ENCODE measurements at regions not wholly inside any gene's neighbourhood (a gene's known extent, or its start where the extent isn't known, plus 50 kb on each side); places are given as distances from the start of the nearest gene placed in this dataset.

DNA sequence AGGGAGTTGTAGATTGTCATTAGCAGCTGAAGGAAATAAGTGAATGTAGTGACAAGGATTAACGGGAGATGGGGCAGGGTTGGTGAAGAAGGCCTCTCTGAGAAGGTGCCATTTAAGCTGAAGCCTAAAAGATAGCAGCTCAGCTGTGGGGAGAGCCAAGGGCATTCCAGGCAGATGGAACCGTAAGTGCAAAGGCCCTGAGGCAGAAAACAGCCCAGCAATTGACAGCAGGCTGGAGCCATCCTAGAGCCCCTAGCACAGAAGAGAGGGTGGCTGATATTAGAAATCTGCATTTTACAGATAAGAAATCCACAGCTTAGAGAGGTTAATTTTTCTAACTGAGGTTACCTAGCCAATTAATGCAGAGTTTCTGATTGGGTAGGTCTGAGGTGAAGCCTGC, 374.5 kb upstream of the PROK2 start:
- Histone ChIP-seq H2BK5ac (ENCODE audit: low read depth, low read length) (no peak overlapping the region), H2BK15ac (ENCODE audit: low read length) (no peak overlapping the region), H3K79me2 (ENCODE audit: control insufficient read depth in 1 of 2, insufficient read depth in 2 of 2, low read length in 2 of 2) (no peaks in the 10 kb centered on the region), H2AK5ac (ENCODE audit: low read depth, low read length) (no peak overlapping the region), H4K5ac (ENCODE audit: insufficient read length, low read depth, low read length) (no peak overlapping the region), H2BK12ac (ENCODE audit: low read depth, low read length) (no peak overlapping the region), H3K4ac (replicated peaks; ENCODE audit: insufficient read length, low read depth, low read length) (no peak overlapping the region), H3K79me1 (ENCODE audit: low read depth, low read length) (no peaks in the 10 kb centered on the region), H3K4me3 (ENCODE audit: extremely low read depth in 1 of 4, insufficient read depth in 2 of 4, low read depth in 3 of 4, low read length in 4 of 4) (no peak overlapping the region), H4K20me1 (replicated peaks in 1 of 2; ENCODE audit: control insufficient read depth in 1 of 2, insufficient read depth in 2 of 2, low read length in 2 of 2) (no peaks in the 10 kb centered on the region), H2BK120ac (replicated peaks; ENCODE audit: low read depth, low read length) (no peak overlapping the region), H3K9me3 (ENCODE audit: insufficient read depth in 2 of 2, low read depth in 1 of 2, low read length in 1 of 2) (peaks cover under 1 to 2% of the 10 kb centered on the region in 2 experiments; a peak in 2 of 4 replicates), H3K9ac (replicated peaks in 1 of 4; ENCODE audit: extremely low read depth in 1 of 4, low read depth in 3 of 4, low read length in 3 of 4) (no peak overlapping the region), H3K18ac (ENCODE audit: extremely low read depth, low read length) (no peak overlapping the region), H3K27ac (ENCODE audit: low read depth, low read length) (no peak overlapping the region), H3K23ac (ENCODE audit: insufficient read length) (no peak overlapping the region), H3K4me1 (replicated peaks in 1 of 4; ENCODE audit: control insufficient read depth in 3 of 4, insufficient read depth in 4 of 4, low read length in 3 of 4) (no peaks in the 10 kb centered on the region), H3K36me3 (ENCODE audit: control insufficient read depth in 2 of 4, insufficient read depth in 4 of 4, low read length in 3 of 4) (no peaks in the 10 kb centered on the region), H3K4me2 (ENCODE audit: insufficient read depth in 1 of 2, low read depth in 2 of 2, low read length in 2 of 2) (no peak overlapping the region), H3K56ac (replicated peaks; ENCODE audit: insufficient read length, low read depth, low read length) (no peak overlapping the region), H4K8ac (ENCODE audit: extremely low read depth, insufficient read depth, low read length) (no peak overlapping the region), H4K91ac (replicated peaks; ENCODE audit: insufficient read length, low read length) (no peak overlapping the region), H2AFZ (ENCODE audit: low read length) (no peak overlapping the region), H3K14ac (ENCODE audit: insufficient read length) (no peak overlapping the region), H3K27me3 (replicated peaks in 1 of 4; ENCODE audit: control insufficient read depth in 3 of 4, extremely low read depth in 1 of 4, insufficient read depth in 3 of 4, low read length in 3 of 4) (no peaks in the 10 kb centered on the region), H3K23me2 (ENCODE audit: low read depth, low read length) (no peaks in the 10 kb centered on the region; the same call in 1 of the 2 replicates), H2BK20ac (ENCODE audit: low read length) (no peak overlapping the region)
- TF ChIP-seq KDM1A (IDR thresholded peaks at IDR 0.05; ENCODE audit: borderline replicate concordance, low read length) = 0 out of 2 replicates have a peak, but pooled peaks have one; percentile 18
- TF ChIP-seq, protein P1, sequence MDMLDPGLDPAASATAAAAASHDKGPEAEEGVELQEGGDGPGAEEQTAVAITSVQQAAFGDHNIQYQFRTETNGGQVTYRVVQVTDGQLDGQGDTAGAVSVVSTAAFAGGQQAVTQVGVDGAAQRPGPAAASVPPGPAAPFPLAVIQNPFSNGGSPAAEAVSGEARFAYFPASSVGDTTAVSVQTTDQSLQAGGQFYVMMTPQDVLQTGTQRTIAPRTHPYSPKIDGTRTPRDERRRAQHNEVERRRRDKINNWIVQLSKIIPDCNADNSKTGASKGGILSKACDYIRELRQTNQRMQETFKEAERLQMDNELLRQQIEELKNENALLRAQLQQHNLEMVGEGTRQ (IDR thresholded peaks at IDR 0.05; ENCODE audit: low read length) = no peak
- ChIA-PET CTCF (ENCODE audit: partially characterized antibody) (interaction anchor here (1.5 kb wide), 1 partner anchor 27 kb away, joined by 4 read pairs; no protein-coding TSS in a partner anchor), POLR2A (ENCODE audit: partially characterized antibody) (no interaction called here)
- DNase-seq (ENCODE audit: low read depth in 1 of 2, low spot score in 2 of 2) (no peak), FAIRE-seq (no peak)
- 93% methylated on average over 2 of the region's 2 CpGs; no CpG with 5 or more reads in 1 of the 2 experiments for WGBS, 2 experiments (ENCODE audit: extremely low coverage in 1 of 2, insufficient coverage in 1 of 2, insufficient read length in 1 of 2, insufficient replicate concordance in 2 of 2, low coverage in 1 of 2, low lambda C conversion rate in 2 of 2, missing lambda C conversion rate in 1 of 2)

Measured in H1 (cell line).